Activated naive CD8-positive, alpha-beta T cell (primary cell): ENCODE measurements at regions not wholly inside any gene's neighbourhood (a gene's known extent, or its start where the extent isn't known, plus 50 kb on each side); places are given as distances from the start of the nearest gene placed in this dataset.

ENCODE experiments used
- H3K27ac Mint-ChIP-seq: one replicate; pipeline ENCODE4 v1.8.0; 2021; ENCODE audit warnings: mixed read lengths
- H3K27me3 Mint-ChIP-seq: one replicate; pipeline ENCODE4 v1.8.0; 2021; ENCODE audit warnings: mixed read lengths
- H3K36me3 Mint-ChIP-seq: one replicate; pipeline ENCODE4 v1.8.0; 2021; ENCODE audit warnings: mixed read lengths
- H3K4me1 Mint-ChIP-seq: one replicate; pipeline ENCODE4 v1.8.0; 2021; ENCODE audit warnings: low read depth, mixed read lengths
- H3K4me3 Mint-ChIP-seq: one replicate; pipeline ENCODE4 v1.8.0; 2021; ENCODE audit warnings: mild to moderate bottlenecking, mixed read lengths
- H3K9me3 Mint-ChIP-seq: one replicate; pipeline ENCODE4 v1.8.0; 2021; ENCODE audit warnings: low read depth, mixed read lengths

GRCh38 chr15:93179072-93179471 lies 90.1 kb upstream of the RGMA start:
- no peaks in the 10 kb centered on the region for H3K4me1 Mint-ChIP-seq

GRCh38 chr15:93178371-93178770 lies 89.4 kb upstream of the RGMA start:
- H3K27me3 Mint-ChIP-seq = peaks cover 3% of the 10 kb centered on the region
- no peaks in the 10 kb centered on the region for H3K36me3 Mint-ChIP-seq
- H3K4me3 Mint-ChIP-seq = no peak overlapping the region
- no peak overlapping the region for H3K27ac Mint-ChIP-seq
- H3K4me1 Mint-ChIP-seq = no peaks in the 10 kb centered on the region
- H3K9me3 Mint-ChIP-seq = no peaks in the 10 kb centered on the region

More at GRCh38 chr15:93179072-93179471, 90.1 kb upstream of the RGMA start:
- Mint-ChIP-seq H3K36me3 (no peaks in the 10 kb centered on the region), H3K27ac (no peak overlapping the region), H3K9me3 (no peaks in the 10 kb centered on the region), H3K4me3 (no peak overlapping the region), H3K27me3 (peaks cover 3% of the 10 kb centered on the region)

GRCh38 chr15:93176065-93176464 lies 87.1 kb upstream of the RGMA start:
- H3K9me3 Mint-ChIP-seq = no peaks in the 10 kb centered on the region
- no peaks in the 10 kb centered on the region for H3K4me1 Mint-ChIP-seq
- H3K27me3 Mint-ChIP-seq = peaks cover 8% of the 10 kb centered on the region
- H3K4me3 Mint-ChIP-seq = no peak overlapping the region
- H3K27ac Mint-ChIP-seq = no peak overlapping the region
- peaks cover 3% of the 10 kb centered on the region for H3K36me3 Mint-ChIP-seq

GRCh38 chr15:93174836-93175235 lies 85.8 kb upstream of the RGMA start:
- peaks cover 3% of the 10 kb centered on the region for H3K36me3 Mint-ChIP-seq
- no peak overlapping the region for H3K27ac Mint-ChIP-seq
- no peak overlapping the region for H3K4me3 Mint-ChIP-seq
- peaks cover 14% of the 10 kb centered on the region for H3K27me3 Mint-ChIP-seq
- H3K9me3 Mint-ChIP-seq = no peaks in the 10 kb centered on the region
- no peaks in the 10 kb centered on the region for H3K4me1 Mint-ChIP-seq

GRCh38 chr15:93173369-93173768 lies 84.4 kb upstream of the RGMA start:
- no peaks in the 10 kb centered on the region for H3K9me3 Mint-ChIP-seq
- no peak overlapping the region for H3K4me3 Mint-ChIP-seq
- H3K27ac Mint-ChIP-seq = no peak overlapping the region
- peaks cover 3% of the 10 kb centered on the region for H3K36me3 Mint-ChIP-seq
- peaks cover 21% of the 10 kb centered on the region for H3K27me3 Mint-ChIP-seq
- no peaks in the 10 kb centered on the region for H3K4me1 Mint-ChIP-seq

GRCh38 chr15:93171476-93171875 lies 82.5 kb upstream of the RGMA start:
- peaks cover 3% of the 10 kb centered on the region for H3K36me3 Mint-ChIP-seq
- no peak overlapping the region for H3K27ac Mint-ChIP-seq
- no peaks in the 10 kb centered on the region for H3K4me1 Mint-ChIP-seq
- H3K4me3 Mint-ChIP-seq = no peak overlapping the region
- no peaks in the 10 kb centered on the region for H3K9me3 Mint-ChIP-seq
- peaks cover 25% of the 10 kb centered on the region for H3K27me3 Mint-ChIP-seq

GRCh38 chr15:93170329-93170728 lies 81.3 kb upstream of the RGMA start:
- Mint-ChIP-seq H3K4me3 (no peak overlapping the region), H3K27ac (no peak overlapping the region), H3K9me3 (no peaks in the 10 kb centered on the region), H3K27me3 (peaks cover 24% of the 10 kb centered on the region), H3K36me3 (peaks cover 3% of the 10 kb centered on the region), H3K4me1 (no peaks in the 10 kb centered on the region)

- Mint-ChIP-seq H3K4me3 (no peak overlapping the region), H3K27me3 (peaks cover 27% of the 10 kb centered on the region), H3K4me1 (no peaks in the 10 kb centered on the region), H3K27ac (no peak overlapping the region), H3K9me3 (no peaks in the 10 kb centered on the region), H3K36me3 (peaks cover 3% of the 10 kb centered on the region)
These were observed 79.9 kb upstream of the RGMA start for GRCh38 chr15:93168910-93169309.

GRCh38 chr15:93167291-93167690 lies 78.3 kb upstream of the RGMA start:
- peaks cover 28% of the 10 kb centered on the region for H3K27me3 Mint-ChIP-seq
- H3K36me3 Mint-ChIP-seq = no peaks in the 10 kb centered on the region
- H3K4me3 Mint-ChIP-seq = no peak overlapping the region
- H3K9me3 Mint-ChIP-seq = no peaks in the 10 kb centered on the region
- H3K27ac Mint-ChIP-seq = no peak overlapping the region
- no peaks in the 10 kb centered on the region for H3K4me1 Mint-ChIP-seq

GRCh38 chr15:93166675-93167074 lies 77.7 kb upstream of the RGMA start:
- Mint-ChIP-seq H3K4me3 (no peak overlapping the region), H3K4me1 (no peaks in the 10 kb centered on the region), H3K27ac (no peak overlapping the region), H3K9me3 (no peaks in the 10 kb centered on the region), H3K27me3 (peaks cover 28% of the 10 kb centered on the region), H3K36me3 (no peaks in the 10 kb centered on the region)

GRCh38 chr15:93165734-93166470 lies 76.9 kb upstream of the RGMA start:
- H3K27ac Mint-ChIP-seq = no peak overlapping the region
- H3K4me1 Mint-ChIP-seq = no peaks in the 10 kb centered on the region
- H3K4me3 Mint-ChIP-seq = no peak overlapping the region
- no peaks in the 10 kb centered on the region for H3K9me3 Mint-ChIP-seq
- H3K36me3 Mint-ChIP-seq = no peaks in the 10 kb centered on the region
- H3K27me3 Mint-ChIP-seq = peaks cover 21% of the 10 kb centered on the region

GRCh38 chr15:93164409-93164808 lies 75.4 kb upstream of the RGMA start:
- no peak overlapping the region for H3K4me3 Mint-ChIP-seq
- H3K9me3 Mint-ChIP-seq = no peaks in the 10 kb centered on the region
- no peaks in the 10 kb centered on the region for H3K4me1 Mint-ChIP-seq
- H3K27me3 Mint-ChIP-seq = peaks cover 15% of the 10 kb centered on the region
- no peak overlapping the region for H3K27ac Mint-ChIP-seq
- H3K36me3 Mint-ChIP-seq = no peaks in the 10 kb centered on the region

- H3K27me3 Mint-ChIP-seq = peaks cover 4% of the 10 kb centered on the region
- H3K9me3 Mint-ChIP-seq = no peaks in the 10 kb centered on the region
- no peak overlapping the region for H3K4me3 Mint-ChIP-seq
- no peaks in the 10 kb centered on the region for H3K4me1 Mint-ChIP-seq
- no peaks in the 10 kb centered on the region for H3K36me3 Mint-ChIP-seq
- no peak overlapping the region for H3K27ac Mint-ChIP-seq
These were observed 73.5 kb upstream of the RGMA start for GRCh38 chr15:93162560-93162959.

- Mint-ChIP-seq H3K4me1 (no peaks in the 10 kb centered on the region), H3K36me3 (no peaks in the 10 kb centered on the region), H3K9me3 (no peaks in the 10 kb centered on the region), H3K27ac (no peak overlapping the region), H3K4me3 (no peak overlapping the region), H3K27me3 (peaks cover 4% of the 10 kb centered on the region)
These were observed 70.9 kb upstream of the RGMA start for GRCh38 chr15:93159930-93160329.

GRCh38 chr15:93158097-93158900 lies 69.3 kb upstream of the RGMA start:
- no peak overlapping the region for H3K27ac Mint-ChIP-seq
- H3K36me3 Mint-ChIP-seq = no peaks in the 10 kb centered on the region
- peaks cover under 1% of the 10 kb centered on the region for H3K4me1 Mint-ChIP-seq
- H3K9me3 Mint-ChIP-seq = no peaks in the 10 kb centered on the region
- no peak overlapping the region for H3K4me3 Mint-ChIP-seq
- H3K27me3 Mint-ChIP-seq = peaks cover 2% of the 10 kb centered on the region
